Endodermal cell (in vitro differentiated cells): ENCODE measurements at regions not wholly inside any gene's neighbourhood (a gene's known extent, or its start where the extent isn't known, plus 50 kb on each side); places are given as distances from the start of the nearest gene placed in this dataset.

Source experiments
- DNase-seq: peaks from one replicate; pipeline ENCODE4 v3.0.0-alpha.2; 2017
- H3K27ac ChIP-seq: 2 replicates; pipeline ENCODE4 v1.5.1; 2013; ENCODE audit warnings: mild to moderate bottlenecking, low read depth, low read length, moderate library complexity
- H3K27me3 ChIP-seq: 2 replicates; pipeline ENCODE4 v1.6.1; 2013; ENCODE audit warnings: mild to moderate bottlenecking, low read length, moderate library complexity; ENCODE audit not compliant: insufficient read depth, control insufficient read depth, poor library complexity, severe bottlenecking
- H3K36me3 ChIP-seq: 2 replicates; pipeline ENCODE4 v1.7.0; 2013; ENCODE audit warnings: mild to moderate bottlenecking, low read length, moderate library complexity; ENCODE audit not compliant: control insufficient read depth, insufficient read depth
- H3K4me1 ChIP-seq: one replicate; pipeline ENCODE4 v1.7.0; 2013; ENCODE audit warnings: low read length; ENCODE audit not compliant: control insufficient read depth, insufficient read depth
- H3K4me3 ChIP-seq: 2 replicates; pipeline ENCODE4 v1.5.1; 2013; ENCODE audit warnings: mild to moderate bottlenecking, low read length, moderate library complexity
- H3K9ac ChIP-seq: 2 replicates; pipeline ENCODE4 v1.6.1; 2013; ENCODE audit warnings: mild to moderate bottlenecking, low read length, moderate library complexity; ENCODE audit not compliant: poor library complexity, severe bottlenecking; ENCODE audit errors: extremely low read depth
- H3K9me3 ChIP-seq: 2 replicates; pipeline ENCODE4 v1.6.1; 2013; ENCODE audit warnings: mild to moderate bottlenecking, low read length, moderate library complexity; ENCODE audit not compliant: control insufficient read depth
- H3K27ac Mint-ChIP-seq: 2 replicates; pipeline ENCODE4 v1.8.0; 2020; ENCODE audit warnings: mixed read lengths
- H3K27me3 Mint-ChIP-seq: 2 replicates; pipeline ENCODE4 v1.8.0; 2021; ENCODE audit warnings: mild to moderate bottlenecking, mixed read lengths; ENCODE audit not compliant: insufficient read depth
- H3K36me3 Mint-ChIP-seq: 2 replicates; pipeline ENCODE4 v1.8.0; 2020; ENCODE audit warnings: low read depth, mixed read lengths
- H3K4me1 Mint-ChIP-seq: 2 replicates; pipeline ENCODE4 v1.8.0; 2020; ENCODE audit warnings: mixed read lengths
- H3K4me3 Mint-ChIP-seq: 2 replicates; pipeline ENCODE4 v1.8.0; 2020; ENCODE audit warnings: mild to moderate bottlenecking, moderate library complexity, mixed read lengths
- H3K9me3 Mint-ChIP-seq: 2 replicates; pipeline ENCODE4 v1.8.0; 2020; ENCODE audit warnings: mild to moderate bottlenecking, mixed read lengths
- WGBS, 2 experiments: methylation state at CpG; one replicate each; pipeline versions ENCODE4 v1.1.5 to v1.1.7; 2013; ENCODE audit warnings: missing lambda C conversion rate in 2 of 2, mixed read lengths in 1 of 2; ENCODE audit not compliant: insufficient coverage in 1 of 2, insufficient read length in 1 of 2; 5-methylcytosine and 5-hydroxymethylcytosine counted together
- TF ChIP-seq, protein P1 (sequence below): fragments of 200-600 bp; sonication (generic); conservative IDR thresholded peaks from 2 replicates; pipeline ENCODE4 v1.5.0; 2021; ENCODE audit warnings: antibody characterized with exemption, mild to moderate bottlenecking

DNA sequence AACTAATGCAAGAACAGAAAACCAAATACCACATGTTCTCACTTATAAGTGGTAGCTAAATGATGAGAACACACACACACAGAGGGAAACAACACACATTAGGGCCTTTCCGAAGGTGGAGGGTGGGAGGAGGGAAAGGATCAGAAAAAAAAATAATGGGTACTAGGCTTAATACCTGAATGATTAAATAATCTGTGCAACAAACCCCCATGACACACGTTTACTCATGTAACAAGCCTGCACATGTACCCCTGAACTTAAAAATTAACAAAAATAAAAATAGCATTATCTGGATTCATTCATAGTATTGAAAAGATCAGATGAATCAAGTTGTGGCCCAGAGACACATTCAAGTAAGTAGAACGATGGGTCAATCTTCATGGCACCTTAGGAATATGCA, 159.5 kb upstream of the POT1 start:
- Mint-ChIP-seq H3K27me3 (no peaks in the 10 kb centered on the region), H3K9me3 (no peaks in the 10 kb centered on the region), H3K36me3 (no peaks in the 10 kb centered on the region), H3K4me3 (no peak overlapping the region), H3K27ac (no peak overlapping the region), H3K4me1 (no peaks in the 10 kb centered on the region)
- WGBS, 2 experiments, result 85% methylated on average over 2 of the region's 3 CpGs; no CpG with 5 or more reads in 1 of the 2 experiments
- no peak for DNase-seq
- Histone ChIP-seq H3K36me3 (no peaks in the 10 kb centered on the region), H3K9me3 (no peaks in the 10 kb centered on the region), H3K4me1 (no peaks in the 10 kb centered on the region), H3K9ac (no peak overlapping the region), H3K27ac (no peak overlapping the region), H3K4me3 (no peak overlapping the region), H3K27me3 (no peaks in the 10 kb centered on the region)
- TF ChIP-seq, protein P1, sequence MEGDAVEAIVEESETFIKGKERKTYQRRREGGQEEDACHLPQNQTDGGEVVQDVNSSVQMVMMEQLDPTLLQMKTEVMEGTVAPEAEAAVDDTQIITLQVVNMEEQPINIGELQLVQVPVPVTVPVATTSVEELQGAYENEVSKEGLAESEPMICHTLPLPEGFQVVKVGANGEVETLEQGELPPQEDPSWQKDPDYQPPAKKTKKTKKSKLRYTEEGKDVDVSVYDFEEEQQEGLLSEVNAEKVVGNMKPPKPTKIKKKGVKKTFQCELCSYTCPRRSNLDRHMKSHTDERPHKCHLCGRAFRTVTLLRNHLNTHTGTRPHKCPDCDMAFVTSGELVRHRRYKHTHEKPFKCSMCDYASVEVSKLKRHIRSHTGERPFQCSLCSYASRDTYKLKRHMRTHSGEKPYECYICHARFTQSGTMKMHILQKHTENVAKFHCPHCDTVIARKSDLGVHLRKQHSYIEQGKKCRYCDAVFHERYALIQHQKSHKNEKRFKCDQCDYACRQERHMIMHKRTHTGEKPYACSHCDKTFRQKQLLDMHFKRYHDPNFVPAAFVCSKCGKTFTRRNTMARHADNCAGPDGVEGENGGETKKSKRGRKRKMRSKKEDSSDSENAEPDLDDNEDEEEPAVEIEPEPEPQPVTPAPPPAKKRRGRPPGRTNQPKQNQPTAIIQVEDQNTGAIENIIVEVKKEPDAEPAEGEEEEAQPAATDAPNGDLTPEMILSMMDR, result no peak

- TF ChIP-seq, protein P1, result no peak
Observed at GRCh38 chr7:125088555-125088954, 158.9 kb upstream of the POT1 start.

GRCh38 chr7:125085084-125085483, 155.5 kb upstream of the POT1 start:
- no peaks in the 10 kb centered on the region for H3K36me3 ChIP-seq
- TF ChIP-seq, protein P1, result no peak
- no peaks in the 10 kb centered on the region for H3K36me3 Mint-ChIP-seq

More at GRCh38 chr7:125088555-125088954, 158.9 kb upstream of the POT1 start:
- Histone ChIP-seq H3K9me3 (no peaks in the 10 kb centered on the region), H3K36me3 (no peaks in the 10 kb centered on the region), H3K27me3 (no peaks in the 10 kb centered on the region), H3K27ac (no peak overlapping the region), H3K4me1 (no peaks in the 10 kb centered on the region), H3K9ac (no peak overlapping the region), H3K4me3 (no peak overlapping the region)
- Mint-ChIP-seq H3K36me3 (no peaks in the 10 kb centered on the region), H3K27me3 (no peaks in the 10 kb centered on the region), H3K4me3 (no peak overlapping the region), H3K27ac (no peak overlapping the region), H3K4me1 (no peaks in the 10 kb centered on the region), H3K9me3 (no peaks in the 10 kb centered on the region)
- WGBS, 2 experiments, result 100% methylated on average over 1 of the region's 1 CpG; no CpG with 5 or more reads in 1 of the 2 experiments
- no peak for DNase-seq

More at GRCh38 chr7:125085084-125085483, 155.5 kb upstream of the POT1 start:
- Mint-ChIP-seq H3K4me1 (no peaks in the 10 kb centered on the region), H3K4me3 (no peak overlapping the region), H3K27ac (no peak overlapping the region), H3K27me3 (no peaks in the 10 kb centered on the region), H3K9me3 (no peaks in the 10 kb centered on the region)
- no peak overlapping the region for H3K9ac ChIP-seq
- no peak overlapping the region for H3K4me3 ChIP-seq
- no peaks in the 10 kb centered on the region for H3K4me1 ChIP-seq
- no peaks in the 10 kb centered on the region for H3K27me3 ChIP-seq
- no peaks in the 10 kb centered on the region for H3K9me3 ChIP-seq
- no peak for DNase-seq
- H3K27ac ChIP-seq, result no peak overlapping the region
